Osteoblast (primary cell): ENCODE measurements at regions not wholly inside any gene's neighbourhood (a gene's known extent, or its start where the extent isn't known, plus 50 kb on each side); places are given as distances from the start of the nearest gene placed in this dataset.
"Not testable (repeated sequence)": the region's sequence is repeated elsewhere in the genome, so short reads cannot be mapped to it uniquely, and the experiment has no call there.

ENCODE experiments used
- DNase-seq: peaks from one replicate; pipeline ENCODE4 v3.0.0; 2011; ENCODE audit warnings: low spot score, mixed read lengths; ENCODE audit not compliant: insufficient read length; ENCODE audit errors: missing footprints
- H2AFZ ChIP-seq: 2 replicates; pipeline ENCODE4 v1.6.0; 2011; ENCODE audit warnings: mild to moderate bottlenecking, low read length
- H3K27ac ChIP-seq: 2 replicates; pipeline ENCODE4 v1.5.1; 2011; ENCODE audit warnings: mild to moderate bottlenecking, low read depth, low read length, moderate library complexity
- H3K27me3 ChIP-seq: 2 replicates; pipeline ENCODE4 v1.6.0; 2012; ENCODE audit warnings: mild to moderate bottlenecking, control low read depth, inconsistent platforms, low read length, moderate library complexity; ENCODE audit not compliant: insufficient read depth
- H3K36me3 ChIP-seq: 2 replicates; pipeline ENCODE4 v1.5.1; 2011; ENCODE audit warnings: mild to moderate bottlenecking, low read length, control low read depth, moderate library complexity; ENCODE audit not compliant: insufficient read depth
- H3K4me1 ChIP-seq: 2 replicates; pipeline ENCODE4 v1.5.1; 2011; ENCODE audit warnings: mild to moderate bottlenecking, low read length, control low read depth, moderate library complexity; ENCODE audit not compliant: insufficient read depth
- H3K4me2 ChIP-seq: 2 replicates; pipeline ENCODE4 v1.6.0; 2011; ENCODE audit warnings: mild to moderate bottlenecking, low read length; ENCODE audit not compliant: insufficient read depth
- H3K4me3 ChIP-seq: fragments of 200-600 bp; sonication (generic); 3 replicates; pipeline ENCODE4 v1.5.1; 2012; ENCODE audit warnings: mild to moderate bottlenecking, low read length, inconsistent platforms; ENCODE audit not compliant: insufficient read depth
- H3K79me2 ChIP-seq: 2 replicates; pipeline ENCODE4 v1.6.0; 2012; ENCODE audit warnings: mild to moderate bottlenecking, low read length, control low read depth, inconsistent platforms; ENCODE audit not compliant: insufficient read depth
- H3K9me3 ChIP-seq: 2 replicates; pipeline ENCODE4 v1.5.1; 2011; ENCODE audit warnings: low read depth, low read length, control low read depth
- H4K20me1 ChIP-seq: 2 replicates; pipeline ENCODE4 v1.6.0; 2012; ENCODE audit warnings: mild to moderate bottlenecking, low read length, control low read depth; ENCODE audit not compliant: insufficient read depth
- TF ChIP-seq, protein P1 (sequence below): IDR thresholded peaks from 2 replicates; pipeline ENCODE4 v1.5.1; 2011; ENCODE audit warnings: mild to moderate bottlenecking, low read depth, low read length, moderate library complexity; ENCODE audit errors: extremely low read depth

DNA sequence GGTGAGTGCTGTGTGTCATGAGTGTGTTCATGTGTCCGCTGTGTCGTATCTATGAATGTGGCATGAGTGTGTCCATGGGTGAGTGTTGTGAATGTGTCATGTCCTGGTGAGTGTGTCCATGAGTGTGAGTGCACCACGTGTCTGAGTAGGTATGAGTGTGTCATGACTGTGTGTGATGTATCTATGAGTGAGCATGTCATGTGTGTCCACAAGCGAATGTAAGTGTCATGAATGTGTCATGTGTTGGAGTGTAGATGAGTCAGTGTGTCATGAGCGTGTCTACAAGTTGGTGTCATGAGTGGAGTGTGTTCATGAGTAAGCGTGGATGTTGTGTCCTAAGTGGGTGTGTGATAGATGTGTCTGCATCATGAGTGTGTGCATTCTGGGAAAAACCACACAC lies 129.4 kb downstream of the TUBA3C start:
- DNase-seq = no peak
- no peaks in the 10 kb centered on the region for H4K20me1 ChIP-seq
- H3K27ac ChIP-seq = no peak overlapping the region
- no peaks in the 10 kb centered on the region for H3K79me2 ChIP-seq
- no peaks in the 10 kb centered on the region for H3K4me1 ChIP-seq
- H2AFZ ChIP-seq = no peak overlapping the region
- H3K4me3 ChIP-seq = no peak overlapping the region
- H3K9me3 ChIP-seq = peaks cover 6% of the 10 kb centered on the region
- no peaks in the 10 kb centered on the region for H3K27me3 ChIP-seq
- H3K4me2 ChIP-seq = no peak overlapping the region
- TF ChIP-seq, protein P1, sequence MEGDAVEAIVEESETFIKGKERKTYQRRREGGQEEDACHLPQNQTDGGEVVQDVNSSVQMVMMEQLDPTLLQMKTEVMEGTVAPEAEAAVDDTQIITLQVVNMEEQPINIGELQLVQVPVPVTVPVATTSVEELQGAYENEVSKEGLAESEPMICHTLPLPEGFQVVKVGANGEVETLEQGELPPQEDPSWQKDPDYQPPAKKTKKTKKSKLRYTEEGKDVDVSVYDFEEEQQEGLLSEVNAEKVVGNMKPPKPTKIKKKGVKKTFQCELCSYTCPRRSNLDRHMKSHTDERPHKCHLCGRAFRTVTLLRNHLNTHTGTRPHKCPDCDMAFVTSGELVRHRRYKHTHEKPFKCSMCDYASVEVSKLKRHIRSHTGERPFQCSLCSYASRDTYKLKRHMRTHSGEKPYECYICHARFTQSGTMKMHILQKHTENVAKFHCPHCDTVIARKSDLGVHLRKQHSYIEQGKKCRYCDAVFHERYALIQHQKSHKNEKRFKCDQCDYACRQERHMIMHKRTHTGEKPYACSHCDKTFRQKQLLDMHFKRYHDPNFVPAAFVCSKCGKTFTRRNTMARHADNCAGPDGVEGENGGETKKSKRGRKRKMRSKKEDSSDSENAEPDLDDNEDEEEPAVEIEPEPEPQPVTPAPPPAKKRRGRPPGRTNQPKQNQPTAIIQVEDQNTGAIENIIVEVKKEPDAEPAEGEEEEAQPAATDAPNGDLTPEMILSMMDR = no peak
- no peaks in the 10 kb centered on the region for H3K36me3 ChIP-seq

DNA sequence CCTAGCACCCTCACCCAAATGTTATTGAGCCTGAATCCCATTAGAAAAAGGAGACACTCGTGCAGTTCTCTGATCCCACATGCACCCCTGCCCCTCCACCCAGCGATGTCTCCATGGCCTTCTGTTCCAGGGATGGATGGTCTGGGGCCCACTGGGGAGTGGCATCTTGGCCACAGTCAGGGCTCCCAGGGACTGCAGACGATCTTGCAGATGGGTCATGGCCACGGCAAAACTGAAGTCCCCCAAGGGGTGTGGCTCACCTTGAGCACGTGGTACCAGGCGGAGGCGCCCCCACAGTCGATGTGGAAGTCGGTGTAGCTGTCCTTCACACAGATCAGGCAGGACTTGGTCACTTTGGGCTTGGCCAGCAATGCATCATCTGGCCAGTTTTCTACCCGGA lies 130.7 kb downstream of the TUBA3C start:
- H2AFZ ChIP-seq = no peak overlapping the region
- no peak overlapping the region for H3K4me3 ChIP-seq
- no peaks in the 10 kb centered on the region for H4K20me1 ChIP-seq
- TF ChIP-seq, protein P1 = no peak
- peaks cover 6% of the 10 kb centered on the region for H3K9me3 ChIP-seq
- H3K27ac ChIP-seq = no peak overlapping the region
- H3K4me2 ChIP-seq = no peak overlapping the region
- H3K4me1 ChIP-seq = no peaks in the 10 kb centered on the region
- H3K36me3 ChIP-seq = no peaks in the 10 kb centered on the region
- no peaks in the 10 kb centered on the region for H3K79me2 ChIP-seq
- H3K27me3 ChIP-seq = no peaks in the 10 kb centered on the region
- DNase-seq = no peak

DNA sequence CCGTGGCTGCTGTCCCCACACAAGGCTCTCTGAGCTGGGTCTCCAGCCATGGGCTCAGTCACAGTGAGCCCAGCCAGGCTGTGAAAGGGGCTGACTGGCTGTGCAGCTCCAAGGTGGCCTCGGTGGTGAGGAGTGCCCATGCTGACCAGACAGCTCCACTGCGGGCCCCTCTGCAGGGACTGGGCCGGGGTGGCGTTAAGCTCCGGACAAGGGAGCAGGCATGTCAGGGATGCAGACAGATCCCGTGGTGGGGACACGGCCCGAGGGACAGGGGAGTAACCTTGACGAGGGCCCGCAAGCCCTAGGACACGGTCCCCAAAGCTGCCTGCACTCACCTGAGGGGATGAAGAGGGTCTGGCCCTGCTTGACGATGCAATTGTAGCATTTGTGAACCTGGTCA lies 132.0 kb downstream of the TUBA3C start:
- not testable (repeated sequence) for DNase-seq, H3K27me3 ChIP-seq, H3K4me1 ChIP-seq, H3K4me3 ChIP-seq, H3K27ac ChIP-seq, H3K4me2 ChIP-seq, H4K20me1 ChIP-seq, H3K79me2 ChIP-seq, H3K9me3 ChIP-seq, H2AFZ ChIP-seq, H3K36me3 ChIP-seq

DNA sequence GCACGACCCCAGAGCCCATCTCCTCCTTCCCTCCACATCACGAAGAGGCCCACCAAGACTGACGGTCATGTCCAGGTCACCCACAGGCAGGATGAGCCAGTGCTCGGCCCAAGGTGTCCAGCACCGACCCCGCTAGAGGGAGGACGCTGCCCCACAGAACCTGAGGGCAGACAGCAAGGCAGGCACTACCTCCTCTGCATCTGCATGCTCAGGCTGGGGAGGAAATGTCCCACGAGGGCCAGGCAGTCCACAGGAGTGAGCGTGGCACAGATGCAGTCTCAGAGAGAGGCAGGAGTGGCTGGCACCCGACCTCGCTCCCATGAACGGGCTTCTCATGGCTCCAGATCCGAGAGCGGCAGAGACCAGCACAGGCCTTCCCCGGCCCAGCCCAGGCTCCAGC lies 133.2 kb downstream of the TUBA3C start:
- H4K20me1 ChIP-seq = no peaks in the 10 kb centered on the region
- H3K4me2 ChIP-seq = no peak overlapping the region
- TF ChIP-seq, protein P1 = no peak
- no peaks in the 10 kb centered on the region for H3K4me1 ChIP-seq
- H2AFZ ChIP-seq = no peak overlapping the region
- H3K79me2 ChIP-seq = no peaks in the 10 kb centered on the region
- H3K27ac ChIP-seq = no peak overlapping the region
- no peak overlapping the region for H3K4me3 ChIP-seq
- no peaks in the 10 kb centered on the region for H3K36me3 ChIP-seq
- no peaks in the 10 kb centered on the region for H3K27me3 ChIP-seq
- H3K9me3 ChIP-seq = peaks cover 6% of the 10 kb centered on the region
- no peak for DNase-seq

DNA sequence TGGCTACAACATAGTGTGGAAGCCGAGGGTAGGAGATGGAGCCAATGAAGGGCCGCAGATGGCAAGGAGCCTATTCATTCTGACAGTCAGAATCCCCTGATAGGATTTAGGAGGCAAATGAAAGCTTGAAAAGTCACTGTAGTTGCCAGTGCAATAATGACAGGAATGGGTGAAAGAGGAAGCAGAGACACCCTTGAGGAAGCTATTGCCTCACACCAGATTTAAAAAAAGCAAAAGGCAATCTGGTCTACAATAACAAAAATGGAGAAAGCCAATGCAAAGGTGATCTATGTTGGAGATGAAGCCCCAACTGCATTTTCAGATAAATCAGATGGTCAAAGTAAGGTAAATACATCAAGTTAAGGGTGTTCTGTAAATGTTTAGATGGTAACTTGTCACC lies 158.5 kb downstream of the TUBA3C start:
- no peaks in the 10 kb centered on the region for H3K9me3 ChIP-seq
- TF ChIP-seq, protein P1 = no peak
- H3K36me3 ChIP-seq = no peaks in the 10 kb centered on the region
- H2AFZ ChIP-seq = no peak overlapping the region
- no peaks in the 10 kb centered on the region for H4K20me1 ChIP-seq
- no peak overlapping the region for H3K4me3 ChIP-seq
- no peak overlapping the region for H3K4me2 ChIP-seq
- no peak for DNase-seq
- no peaks in the 10 kb centered on the region for H3K27me3 ChIP-seq
- H3K79me2 ChIP-seq = no peaks in the 10 kb centered on the region
- H3K27ac ChIP-seq = no peak overlapping the region
- H3K4me1 ChIP-seq = no peaks in the 10 kb centered on the region
